DOHH2 (cell line): ENCODE measurements at regions not wholly inside any gene's neighbourhood (a gene's known extent, or its start where the extent isn't known, plus 50 kb on each side); places are given as distances from the start of the nearest gene placed in this dataset.

Source experiments
- H3F3A ChIP-seq: fragments of 200-600 bp; sonication (generic), shearing (Covaris generic); 2 replicates; pipeline ENCODE4 v1.6.0; 2016; ENCODE audit warnings: antibody characterized with exemption, mild to moderate bottlenecking; ENCODE audit not compliant: control insufficient read depth, insufficient read depth
- H3K27ac ChIP-seq: fragments of 200-600 bp; sonication (generic); 2 replicates; pipeline ENCODE4 v1.5.1; 2014; ENCODE audit warnings: low read depth, mild to moderate bottlenecking, low read length, moderate library complexity
- H3K27me3 ChIP-seq: fragments of 200-600 bp; sonication (generic); 2 replicates; pipeline ENCODE4 v1.6.1; 2014; ENCODE audit warnings: mild to moderate bottlenecking, low read length, mixed read lengths; ENCODE audit not compliant: control insufficient read depth
- H3K36me3 ChIP-seq: fragments of 200-600 bp; sonication (generic); 2 replicates; pipeline ENCODE4 v1.6.1; 2014; ENCODE audit warnings: mild to moderate bottlenecking, low read length, moderate library complexity, mixed read lengths; ENCODE audit not compliant: control insufficient read depth
- H3K4me1 ChIP-seq: fragments of 200-600 bp; sonication (generic); 2 replicates; pipeline ENCODE4 v1.6.1; 2014; ENCODE audit warnings: mild to moderate bottlenecking, low read length, mixed read lengths; ENCODE audit not compliant: control insufficient read depth
- H3K4me2 ChIP-seq: fragments of 200-600 bp; sonication (generic); 2 replicates; pipeline ENCODE4 v1.6.0; 2014; ENCODE audit warnings: mild to moderate bottlenecking, low read length, moderate library complexity
- H3K4me3 ChIP-seq: fragments of 200-600 bp; sonication (generic); 2 replicates; pipeline ENCODE4 v1.5.1; 2014; ENCODE audit warnings: mild to moderate bottlenecking, low read length, mixed read lengths
- H3K79me2 ChIP-seq: fragments of 200-600 bp; sonication (generic); 2 replicates; pipeline ENCODE4 v1.6.1; 2014; ENCODE audit warnings: mild to moderate bottlenecking, low read length, mixed read lengths; ENCODE audit not compliant: control insufficient read depth
- H3K9me2 ChIP-seq: fragments of 200-600 bp; sonication (generic); replicated peaks from 2 replicates; pipeline ENCODE4 v1.6.1; 2014; ENCODE audit warnings: mild to moderate bottlenecking, low read length, mixed read lengths; ENCODE audit not compliant: control insufficient read depth
- H3K9me3 ChIP-seq: fragments of 200-600 bp; sonication (generic); 2 replicates; pipeline ENCODE4 v1.6.1; 2014; ENCODE audit warnings: antibody characterized with exemption, low read length, mixed read lengths; ENCODE audit not compliant: control insufficient read depth, insufficient read depth
- H4K20me1 ChIP-seq: fragments of 200-600 bp; sonication (generic); 2 replicates; pipeline ENCODE4 v1.6.0; 2014; ENCODE audit warnings: low read depth, mild to moderate bottlenecking, antibody characterized with exemption, low read length, moderate library complexity; ENCODE audit not compliant: control insufficient read depth, insufficient read depth
- CTCF ChIP-seq: fragments of 200-600 bp; sonication (generic); IDR thresholded peaks from one replicate; pipeline ENCODE4 v1.5.1; 2014; ENCODE audit warnings: antibody characterized with exemption, mild to moderate bottlenecking, low read depth, low read length; ENCODE audit not compliant: poor library complexity, severe bottlenecking
- EZH2phosphoT487 ChIP-seq: fragments of 200-600 bp; sonication (generic); IDR thresholded peaks from 2 replicates; pipeline ENCODE4 v1.6.1; 2017; ENCODE audit warnings: borderline replicate concordance, mild to moderate bottlenecking, antibody characterized with exemption, low read length, moderate library complexity, mixed read lengths

- Histone ChIP-seq H3K9me3 (no peaks in the 10 kb centered on the region), H3K27ac (no peak overlapping the region)
- TF ChIP-seq CTCF (no peak), EZH2phosphoT487 (no peak)
Observed at GRCh38 chrX:35617836-35618235, 180.3 kb upstream of the MAGEB16 start.

GRCh38 chrX:35622040-35622439 lies 176.1 kb upstream of the MAGEB16 start:
- no peaks in the 10 kb centered on the region for H3K79me2 ChIP-seq
- no peaks in the 10 kb centered on the region for H3F3A ChIP-seq
- H3K27me3 ChIP-seq = no peaks in the 10 kb centered on the region
- no peaks in the 10 kb centered on the region for H3K4me1 ChIP-seq
- no peak overlapping the region for H3K4me2 ChIP-seq
- no peak for TF ChIP-seq EZH2phosphoT487
- TF ChIP-seq CTCF = no peak
- no peak overlapping the region for H3K27ac ChIP-seq
- no peaks in the 10 kb centered on the region for H4K20me1 ChIP-seq
- no peaks in the 10 kb centered on the region for H3K36me3 ChIP-seq
- no peaks in the 10 kb centered on the region for H3K9me3 ChIP-seq
- H3K4me3 ChIP-seq = no peak overlapping the region
- H3K9me2 ChIP-seq = no peaks in the 10 kb centered on the region

More at GRCh38 chrX:35617836-35618235, 180.3 kb upstream of the MAGEB16 start:
- no peaks in the 10 kb centered on the region for H3F3A ChIP-seq
- H3K9me2 ChIP-seq = no peaks in the 10 kb centered on the region
- H4K20me1 ChIP-seq = no peaks in the 10 kb centered on the region
- no peak overlapping the region for H3K4me3 ChIP-seq
- H3K79me2 ChIP-seq = no peaks in the 10 kb centered on the region
- H3K27me3 ChIP-seq = no peaks in the 10 kb centered on the region
- no peaks in the 10 kb centered on the region for H3K4me1 ChIP-seq
- no peaks in the 10 kb centered on the region for H3K36me3 ChIP-seq
- H3K4me2 ChIP-seq = no peak overlapping the region

GRCh38 chrX:35622601-35623000 lies 175.5 kb upstream of the MAGEB16 start:
- no peaks in the 10 kb centered on the region for H3K79me2 ChIP-seq
- no peaks in the 10 kb centered on the region for H3K27me3 ChIP-seq
- no peaks in the 10 kb centered on the region for H3K36me3 ChIP-seq
- no peaks in the 10 kb centered on the region for H3K4me1 ChIP-seq
- H3K4me2 ChIP-seq = no peak overlapping the region
- no peaks in the 10 kb centered on the region for H3K9me2 ChIP-seq
- no peak for TF ChIP-seq EZH2phosphoT487
- TF ChIP-seq CTCF = no peak
- no peaks in the 10 kb centered on the region for H4K20me1 ChIP-seq
- no peak overlapping the region for H3K27ac ChIP-seq
- no peak overlapping the region for H3K4me3 ChIP-seq
- H3F3A ChIP-seq = no peaks in the 10 kb centered on the region
- no peaks in the 10 kb centered on the region for H3K9me3 ChIP-seq

GRCh38 chrX:35625714-35626113 lies 172.4 kb upstream of the MAGEB16 start:
- no peak overlapping the region for H3K4me2 ChIP-seq
- no peaks in the 10 kb centered on the region for H3K36me3 ChIP-seq
- no peaks in the 10 kb centered on the region for H3K79me2 ChIP-seq
- H3F3A ChIP-seq = no peaks in the 10 kb centered on the region
- no peaks in the 10 kb centered on the region for H3K27me3 ChIP-seq
- H3K27ac ChIP-seq = no peak overlapping the region
- no peaks in the 10 kb centered on the region for H3K9me2 ChIP-seq
- H4K20me1 ChIP-seq = no peaks in the 10 kb centered on the region
- TF ChIP-seq EZH2phosphoT487 = no peak
- TF ChIP-seq CTCF = no peak
- no peaks in the 10 kb centered on the region for H3K9me3 ChIP-seq
- H3K4me3 ChIP-seq = no peak overlapping the region
- no peaks in the 10 kb centered on the region for H3K4me1 ChIP-seq
